C4-2B (cell line): ENCODE measurements at regions not wholly inside any gene's neighbourhood (a gene's known extent, or its start where the extent isn't known, plus 50 kb on each side); places are given as distances from the start of the nearest gene placed in this dataset.
"Not testable (repeated sequence)": the region's sequence is repeated elsewhere in the genome, so short reads cannot be mapped to it uniquely, and the experiment has no call there.

ENCODE experiments used
- CTCF ChIP-seq: fragments of 450-650 bp; conservative IDR thresholded peaks from 2 replicates; pipeline ENCODE4 v1.5.1; 2017; ENCODE audit warnings: mild to moderate bottlenecking
- ZFX ChIP-seq: fragments of 450-650 bp; IDR thresholded peaks from 2 replicates; pipeline ENCODE4 v1.6.1; 2017

GRCh38 chr13:78041366-78041765 lies 122.7 kb upstream of the EDNRB start:
- TF ChIP-seq CTCF, ZFX: not testable (repeated sequence)
